ENCODE measurements at regions not wholly inside any gene's neighbourhood (a gene's known extent, or its start where the extent isn't known, plus 50 kb on each side); places are given as distances from the start of the nearest gene placed in this dataset.
A peak's percentile ranks its signal among the peaks of the same experiment; 100 is the strongest.

- Histone ChIP-seq H4K20me1 (ENCODE audit: control insufficient read depth, insufficient read depth, insufficient read length) (no peaks in the 10 kb centered on the region), H4K91ac (ENCODE audit: insufficient read length, low read depth, low read length) (no peak overlapping the region), H3K14ac (ENCODE audit: insufficient read depth, low read length) (no peak overlapping the region), H2BK5ac (ENCODE audit: insufficient read length, low read length) (no peak overlapping the region), H3K79me2 (ENCODE audit: insufficient read depth, low read length) (no peaks in the 10 kb centered on the region), H2BK20ac (ENCODE audit: low read depth, low read length, poor library complexity, severe bottlenecking) (no peak overlapping the region), H3K4me2 (ENCODE audit: insufficient read depth, insufficient read length, low read length) (no peak overlapping the region), H2AK5ac (ENCODE audit: insufficient read length, low read length) (no peak overlapping the region), H4K5ac (ENCODE audit: insufficient read length, low read depth, low read length) (no peak overlapping the region), H3K4me1 (ENCODE audit: insufficient read depth, low read length) (no peaks in the 10 kb centered on the region), H3K56ac (ENCODE audit: insufficient read length, low read depth, low read length) (no peak overlapping the region), H3K27me3 (ENCODE audit: insufficient read depth, low read length) (no peaks in the 10 kb centered on the region), H3K4ac (ENCODE audit: low read depth, low read length) (no peak overlapping the region), H3K27ac (ENCODE audit: insufficient read length, low read depth, low read length) (no peak overlapping the region), H3K9me3 (ENCODE audit: control insufficient read depth, low read depth, low read length) (no peaks in the 10 kb centered on the region), H2BK120ac (ENCODE audit: low read depth, low read length, poor library complexity, severe bottlenecking) (no peak overlapping the region), H4K8ac (replicated peaks; ENCODE audit: insufficient read length, low read depth, low read length) (no peak overlapping the region), H3K18ac (ENCODE audit: insufficient read length, low read depth, low read length) (peak overlapping the region; percentile 19), H3K23ac (ENCODE audit: insufficient read length, low read depth, low read length) (no peak overlapping the region), H3T11ph (ENCODE audit: low read length) (no peak overlapping the region), H3K23me2 (ENCODE audit: insufficient read length, low read depth, low read length, poor library complexity, severe bottlenecking) (no peaks in the 10 kb centered on the region), H3K9ac (ENCODE audit: extremely low read depth, insufficient read length, low read length) (no peak overlapping the region), H3K79me1 (ENCODE audit: insufficient read depth, low read depth, low read length, poor library complexity, severe bottlenecking) (no peaks in the 10 kb centered on the region), H2AFZ (ENCODE audit: low read length) (no peak overlapping the region), H2BK12ac (ENCODE audit: insufficient read length, low read depth, low read length) (no peak overlapping the region), H2BK15ac (ENCODE audit: low read depth, low read length) (no peak overlapping the region)
- no peak for TF ChIP-seq CTCF (conservative IDR thresholded peaks at IDR 0.05)
- no CpG with 5 or more reads among the region's 7 CpGs for WGBS (ENCODE audit: extremely low coverage, insufficient read length, low lambda C conversion rate)
- Mint-ChIP-seq H3K4me3 (no peak overlapping the region), H3K36me3 (ENCODE audit: insufficient read depth in 1 of 3, low read depth in 3 of 3) (no peaks in the 10 kb centered on the region), H3K4me1 (peaks cover 16 to 37% of the 10 kb centered on the region in 2 experiments), H3K27ac (0 out of 7 replicates have a peak overlapping the region, but pooled peaks of 1 of the 3 experiments have one; percentile 32), H3K27me3 (ENCODE audit: low read depth) (peaks cover 9% of the 10 kb centered on the region), H3K9me3 (no peaks in the 10 kb centered on the region)
- peak; percentile 55 for DNase-seq
Observed at GRCh38 chr11:45751430-45751829, 53.5 kb upstream of the SLC35C1 start.

All from H9 (cell line).